Activated naive CD8-positive, alpha-beta T cell treated with anti-CD3 and anti-CD28 coated beads for 36 hours (primary cell): ENCODE measurements at regions not wholly inside any gene's neighbourhood (a gene's known extent, or its start where the extent isn't known, plus 50 kb on each side); places are given as distances from the start of the nearest gene placed in this dataset.
"Not testable (repeated sequence)": the region's sequence is repeated elsewhere in the genome, so short reads cannot be mapped to it uniquely, and the experiment has no call there.

Experiments used
- DNase-seq: peaks from one replicate; pipeline ENCODE4 v3.0.0; 2021
- H3K27ac Mint-ChIP-seq: one replicate; pipeline ENCODE4 v1.8.0; 2022; ENCODE audit warnings: mild to moderate bottlenecking, moderate library complexity, mixed read lengths
- H3K27me3 Mint-ChIP-seq: one replicate; pipeline ENCODE4 v1.8.0; 2022; ENCODE audit warnings: mild to moderate bottlenecking, mixed read lengths
- H3K36me3 Mint-ChIP-seq: one replicate; pipeline ENCODE4 v1.8.0; 2021; ENCODE audit warnings: mild to moderate bottlenecking, mixed read lengths
- H3K4me1 Mint-ChIP-seq: one replicate; pipeline ENCODE4 v1.8.0; 2021; ENCODE audit warnings: mixed read lengths
- H3K4me3 Mint-ChIP-seq: one replicate; pipeline ENCODE4 v1.8.0; 2022; ENCODE audit warnings: mild to moderate bottlenecking, moderate library complexity, mixed read lengths
- H3K9me3 Mint-ChIP-seq: one replicate; pipeline ENCODE4 v1.8.0; 2022; ENCODE audit warnings: mixed read lengths

DNA sequence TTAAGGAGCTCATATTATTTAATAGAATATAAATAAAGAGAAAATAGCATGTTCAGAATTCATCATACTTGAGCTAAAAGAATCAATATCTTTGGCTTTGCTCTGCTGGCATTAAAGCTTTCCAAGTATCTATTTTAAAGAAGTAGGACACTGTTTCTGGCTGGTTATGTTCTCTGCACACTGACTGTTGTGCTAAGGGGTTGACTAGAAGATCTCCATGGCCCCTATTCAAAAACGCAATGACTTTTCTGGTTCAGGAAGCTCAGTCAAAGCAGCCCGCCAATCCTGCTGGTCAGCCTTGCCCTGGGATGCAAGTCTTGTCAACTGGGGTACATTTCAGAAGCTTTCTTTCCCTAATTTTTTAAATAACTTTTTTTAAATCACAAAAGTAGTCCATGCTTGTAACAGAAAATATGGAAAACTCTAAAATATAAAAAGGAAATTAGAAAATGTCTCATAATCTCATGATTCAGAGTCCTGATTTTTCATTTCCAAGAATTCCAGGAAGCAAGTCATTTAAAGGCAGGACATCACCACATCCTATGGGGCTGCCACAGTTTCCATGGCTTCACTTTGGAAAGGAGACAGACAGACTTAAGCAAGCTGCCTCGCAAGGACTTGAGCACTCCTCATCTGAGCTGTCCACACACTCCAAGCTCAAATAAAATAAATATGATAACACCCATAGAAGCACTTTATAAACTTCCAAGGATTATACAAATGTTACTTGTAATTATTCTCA, 195.1 kb downstream of the TXNL1 start:
- H3K9me3 Mint-ChIP-seq, result peaks cover 4% of the 10 kb centered on the region
- H3K4me1 Mint-ChIP-seq, result no peaks in the 10 kb centered on the region
- no peak overlapping the region for H3K27ac Mint-ChIP-seq
- H3K27me3 Mint-ChIP-seq, result no peaks in the 10 kb centered on the region
- no peak overlapping the region for H3K4me3 Mint-ChIP-seq
- no peak for DNase-seq
- no peaks in the 10 kb centered on the region for H3K36me3 Mint-ChIP-seq

DNA sequence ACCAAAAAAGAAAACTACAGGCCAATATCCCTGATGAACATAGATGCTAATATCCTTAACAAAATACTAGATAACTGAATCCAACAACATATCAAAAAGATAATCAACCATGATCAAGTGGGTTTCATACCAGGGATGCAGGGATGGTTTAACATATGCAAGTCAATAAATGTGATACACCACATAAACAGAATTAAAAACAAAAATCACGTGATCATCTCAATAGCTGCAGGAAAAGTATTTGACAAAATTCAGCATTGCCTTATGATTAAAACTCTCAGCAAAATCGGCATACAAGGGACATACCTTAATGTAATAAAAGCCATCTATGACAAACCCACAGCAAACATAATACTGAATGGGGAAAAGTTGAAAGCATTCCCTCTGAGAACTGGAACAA, 199.9 kb downstream of the TXNL1 start:
- not testable (repeated sequence) for DNase-seq, H3K4me3 Mint-ChIP-seq, H3K4me1 Mint-ChIP-seq, H3K27ac Mint-ChIP-seq, H3K27me3 Mint-ChIP-seq, H3K36me3 Mint-ChIP-seq, H3K9me3 Mint-ChIP-seq

DNA sequence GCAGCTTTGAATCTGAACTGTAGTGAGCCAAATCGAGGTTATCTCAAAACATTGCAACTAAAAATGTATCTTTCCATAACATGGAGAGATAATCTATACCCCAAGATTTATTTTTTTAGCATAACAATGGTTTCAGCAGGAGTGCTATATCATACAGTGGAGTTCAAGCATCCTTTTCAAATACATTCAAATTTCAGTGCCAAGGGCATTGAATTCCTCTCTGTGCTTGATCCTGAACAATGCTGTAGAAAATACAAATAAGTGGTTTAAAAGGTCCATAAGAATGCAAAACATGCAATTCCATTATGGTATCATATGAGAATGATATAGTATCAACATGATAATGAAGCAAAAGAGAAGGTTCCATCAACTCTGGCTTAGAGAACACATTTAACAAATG, 201.7 kb downstream of the TXNL1 start:
- no peaks in the 10 kb centered on the region for H3K36me3 Mint-ChIP-seq

DNA sequence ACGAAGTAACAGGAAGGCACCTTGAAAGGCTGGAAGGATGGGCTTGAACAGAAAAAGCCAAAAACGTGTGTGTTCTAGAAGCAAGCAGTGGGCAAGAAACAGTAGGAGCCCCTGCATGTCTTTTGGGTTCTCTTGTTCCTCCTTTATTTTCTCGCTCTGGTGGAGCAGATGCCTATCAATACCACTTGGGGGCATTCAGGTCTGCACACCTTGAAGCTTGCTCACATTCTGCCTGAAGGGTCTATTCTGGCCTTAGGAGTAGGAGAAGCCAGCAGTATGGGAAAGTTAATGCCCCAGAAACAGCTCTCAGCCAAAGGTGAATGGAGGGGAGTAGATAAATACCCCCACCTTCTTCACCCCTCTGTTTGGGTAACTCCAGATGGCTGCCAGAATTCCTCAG, 204.5 kb downstream of the TXNL1 start:
- peaks cover 3% of the 10 kb centered on the region for H3K27me3 Mint-ChIP-seq
- H3K27ac Mint-ChIP-seq, result no peak overlapping the region
- H3K9me3 Mint-ChIP-seq, result peaks cover 1% of the 10 kb centered on the region
- DNase-seq, result no peak
- H3K4me3 Mint-ChIP-seq, result no peak overlapping the region
- H3K4me1 Mint-ChIP-seq, result no peaks in the 10 kb centered on the region
- H3K36me3 Mint-ChIP-seq, result no peaks in the 10 kb centered on the region

More for the DNA sequence above, 201.7 kb downstream of the TXNL1 start:
- no peaks in the 10 kb centered on the region for H3K4me1 Mint-ChIP-seq
- H3K27ac Mint-ChIP-seq, result no peak overlapping the region
- H3K27me3 Mint-ChIP-seq, result no peaks in the 10 kb centered on the region
- peaks cover 4% of the 10 kb centered on the region for H3K9me3 Mint-ChIP-seq
- DNase-seq, result no peak
- no peak overlapping the region for H3K4me3 Mint-ChIP-seq

DNA sequence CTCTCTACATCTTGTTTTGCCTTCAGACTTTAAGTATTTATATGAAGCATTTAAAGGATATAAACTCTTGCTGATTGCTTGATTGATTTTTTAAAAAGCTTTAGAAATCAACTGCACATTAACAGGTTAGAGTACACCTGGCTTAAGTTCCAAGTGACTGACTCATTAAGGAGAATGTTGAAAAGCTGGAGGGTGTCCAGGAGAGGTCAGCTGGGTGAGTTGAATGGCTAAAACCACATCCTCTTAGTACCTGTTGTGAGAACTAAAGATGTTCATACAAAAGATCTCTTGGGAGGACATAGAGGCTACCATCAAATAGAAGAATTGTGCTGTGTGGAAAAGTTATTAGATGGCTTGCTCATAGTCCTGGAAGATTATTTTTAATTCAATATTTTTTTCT, 206.8 kb downstream of the TXNL1 start:
- DNase-seq, result no peak
- peaks cover 3% of the 10 kb centered on the region for H3K27me3 Mint-ChIP-seq
- no peaks in the 10 kb centered on the region for H3K4me1 Mint-ChIP-seq
- no peaks in the 10 kb centered on the region for H3K36me3 Mint-ChIP-seq
- H3K27ac Mint-ChIP-seq, result no peak overlapping the region
- peaks cover 16% of the 10 kb centered on the region for H3K9me3 Mint-ChIP-seq
- no peak overlapping the region for H3K4me3 Mint-ChIP-seq

DNA sequence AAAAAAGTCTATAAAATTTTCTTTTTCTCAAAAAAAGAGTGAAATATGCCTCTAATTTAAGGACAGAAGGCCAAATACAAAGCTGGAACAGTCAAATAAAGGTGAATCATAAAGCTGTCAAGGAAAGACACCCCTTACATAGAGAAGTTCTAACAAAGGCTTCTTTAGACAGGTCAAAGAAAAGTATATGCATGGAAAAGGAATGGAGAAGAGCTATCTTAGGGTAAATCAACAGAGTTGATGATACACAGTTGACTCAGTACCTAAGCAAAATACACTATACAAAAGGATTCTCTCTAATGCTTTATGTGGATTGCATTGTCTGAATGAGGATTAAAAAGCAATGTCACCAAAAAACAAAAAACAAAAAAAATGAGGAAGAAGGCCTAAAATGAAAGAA, 214.8 kb downstream of the TXNL1 start:
- Mint-ChIP-seq H3K9me3 (peaks cover 14% of the 10 kb centered on the region), H3K4me3 (no peak overlapping the region), H3K27ac (no peak overlapping the region), H3K27me3 (peaks cover 6% of the 10 kb centered on the region), H3K36me3 (no peaks in the 10 kb centered on the region), H3K4me1 (no peaks in the 10 kb centered on the region)
- DNase-seq, result no peak

DNA sequence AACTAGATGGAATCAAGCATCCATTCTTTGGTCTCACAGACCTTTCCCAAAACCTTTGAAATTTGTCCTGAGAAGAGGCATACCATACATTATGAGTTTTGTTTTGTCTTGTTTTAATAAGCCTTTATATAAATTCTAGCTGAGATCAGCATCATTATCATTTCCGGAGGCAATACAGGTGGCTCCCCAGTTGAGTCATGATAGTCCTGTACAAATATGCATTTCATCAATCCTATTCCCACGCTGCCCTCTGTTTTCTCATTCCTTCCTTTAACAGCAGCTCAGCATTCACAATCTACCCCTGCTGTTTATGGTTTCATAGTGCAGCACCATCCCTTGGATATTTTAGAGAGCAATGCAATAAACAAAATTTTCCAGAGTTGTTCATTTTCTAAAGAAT, 216.7 kb downstream of the TXNL1 start:
- H3K27me3 Mint-ChIP-seq, result peaks cover 6% of the 10 kb centered on the region

DNA sequence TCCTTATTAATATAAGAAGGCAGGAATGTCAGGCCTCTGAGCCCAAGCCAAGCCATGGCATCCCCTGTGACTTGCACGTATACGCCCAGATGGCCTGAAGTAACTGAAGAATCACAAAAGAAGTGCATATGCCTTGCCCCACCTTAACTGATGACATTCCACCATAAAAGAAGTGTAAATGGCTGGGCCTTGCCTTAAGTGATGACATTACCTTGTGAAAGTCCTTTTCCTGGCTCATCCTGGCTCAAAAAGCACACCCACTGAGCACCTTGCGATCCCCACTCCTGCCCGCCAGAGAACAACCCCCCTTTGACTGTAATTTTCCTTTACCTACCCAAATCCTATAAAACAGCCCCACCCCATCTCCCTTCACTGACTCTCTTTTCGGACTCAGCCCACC, 217.5 kb downstream of the TXNL1 start:
- H3K9me3 Mint-ChIP-seq, H3K27ac Mint-ChIP-seq, H3K36me3 Mint-ChIP-seq, H3K27me3 Mint-ChIP-seq, H3K4me1 Mint-ChIP-seq, DNase-seq, H3K4me3 Mint-ChIP-seq: not testable (repeated sequence)

More for the DNA sequence above, 216.7 kb downstream of the TXNL1 start:
- peaks cover 3% of the 10 kb centered on the region for H3K9me3 Mint-ChIP-seq
- DNase-seq, result no peak
- H3K27ac Mint-ChIP-seq, result no peak overlapping the region
- H3K36me3 Mint-ChIP-seq, result no peaks in the 10 kb centered on the region
- H3K4me3 Mint-ChIP-seq, result no peak overlapping the region
- no peaks in the 10 kb centered on the region for H3K4me1 Mint-ChIP-seq

DNA sequence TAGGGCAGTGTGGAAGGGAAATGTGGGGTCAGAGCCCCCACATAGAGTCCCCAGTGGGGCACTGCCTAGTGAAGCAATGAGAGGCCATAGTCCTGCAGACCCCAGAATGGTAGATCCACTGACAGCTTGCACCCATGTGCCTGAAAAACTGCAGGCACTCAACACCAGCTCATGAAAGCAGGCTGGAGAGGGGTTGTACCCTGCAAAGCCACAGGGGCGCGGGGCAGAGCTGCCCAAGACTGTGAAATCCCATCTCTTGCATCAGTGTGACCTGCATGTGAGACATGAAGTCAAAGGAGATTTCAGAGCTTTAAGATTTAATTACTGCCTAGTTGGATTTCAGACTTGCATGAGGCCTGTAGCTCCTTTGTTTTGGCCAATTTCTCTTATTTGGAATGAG, 224.0 kb downstream of the TXNL1 start:
- H3K36me3 Mint-ChIP-seq, result no peaks in the 10 kb centered on the region
- H3K9me3 Mint-ChIP-seq, result peaks cover 13% of the 10 kb centered on the region
- H3K4me3 Mint-ChIP-seq, result no peak overlapping the region
- no peaks in the 10 kb centered on the region for H3K4me1 Mint-ChIP-seq
- H3K27me3 Mint-ChIP-seq, result no peaks in the 10 kb centered on the region
- H3K27ac Mint-ChIP-seq, result no peak overlapping the region
- DNase-seq, result no peak

DNA sequence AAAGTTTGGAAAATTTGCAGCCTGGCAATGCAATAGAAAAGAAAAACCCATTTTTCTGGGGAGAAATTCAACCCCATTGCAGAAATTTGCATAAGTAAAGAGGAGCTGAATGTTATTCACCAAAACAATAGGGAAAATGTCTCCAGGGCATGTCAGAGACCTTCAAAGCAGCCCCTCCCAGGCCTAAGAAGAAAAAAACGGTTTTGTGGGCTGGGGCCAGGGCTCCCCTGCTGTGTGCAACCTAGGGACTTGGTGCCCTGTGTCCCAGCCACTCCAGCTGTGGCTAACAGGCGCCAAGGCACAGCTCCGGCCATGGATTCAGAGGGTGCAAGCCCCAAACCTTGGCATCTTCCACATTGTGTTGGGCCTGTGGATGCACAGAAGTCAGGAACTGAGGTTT, 224.5 kb downstream of the TXNL1 start:
- no peaks in the 10 kb centered on the region for H3K4me1 Mint-ChIP-seq
- peaks cover 13% of the 10 kb centered on the region for H3K9me3 Mint-ChIP-seq
- H3K36me3 Mint-ChIP-seq, result no peaks in the 10 kb centered on the region
- no peak overlapping the region for H3K4me3 Mint-ChIP-seq
- no peak overlapping the region for H3K27ac Mint-ChIP-seq
- H3K27me3 Mint-ChIP-seq, result no peaks in the 10 kb centered on the region
- DNase-seq, result no peak

DNA sequence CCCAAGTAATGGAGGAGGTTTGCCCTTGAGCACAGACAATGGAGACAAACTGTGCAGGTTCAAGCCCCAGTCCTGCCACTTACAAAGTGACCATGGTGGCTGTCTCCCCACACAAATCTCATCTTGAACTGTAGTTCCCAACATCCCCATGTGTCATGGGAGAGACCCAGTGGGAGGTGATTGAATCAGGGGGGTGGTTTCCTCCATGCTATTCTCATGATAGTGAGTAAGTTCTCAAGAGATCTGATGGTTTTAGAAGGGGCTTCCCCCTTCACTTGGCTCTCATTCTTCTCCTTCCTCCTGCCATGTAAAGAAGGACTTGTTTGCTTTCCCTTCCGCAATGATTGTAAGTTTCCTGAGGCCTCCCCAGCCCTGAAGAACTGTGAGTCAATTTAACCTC, 225.4 kb downstream of the TXNL1 start:
- no peak overlapping the region for H3K27ac Mint-ChIP-seq
- H3K36me3 Mint-ChIP-seq, result no peaks in the 10 kb centered on the region
- no peaks in the 10 kb centered on the region for H3K4me1 Mint-ChIP-seq
- H3K4me3 Mint-ChIP-seq, result no peak overlapping the region
- no peak for DNase-seq
- H3K27me3 Mint-ChIP-seq, result no peaks in the 10 kb centered on the region
- H3K9me3 Mint-ChIP-seq, result peaks cover 13% of the 10 kb centered on the region

DNA sequence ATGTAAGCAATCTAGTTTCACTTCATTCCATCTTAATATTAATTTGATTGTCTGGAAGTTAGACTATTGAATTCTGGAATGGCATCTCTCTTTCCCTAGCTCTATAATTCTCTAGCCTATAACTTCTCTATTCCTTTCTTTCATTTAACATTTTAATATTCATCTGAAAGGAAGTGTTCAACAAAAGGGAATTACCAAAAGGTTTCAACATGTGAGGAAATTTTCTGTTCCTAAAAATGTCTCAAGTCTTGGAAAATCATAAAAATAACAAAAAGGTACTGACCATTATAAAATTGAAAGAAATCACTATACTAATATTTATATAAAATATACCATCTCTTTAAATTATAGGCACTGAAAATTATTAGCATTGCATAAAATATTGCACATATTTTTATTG, 228.7 kb downstream of the TXNL1 start:
- Mint-ChIP-seq H3K4me1 (no peaks in the 10 kb centered on the region), H3K4me3 (no peak overlapping the region), H3K27me3 (no peaks in the 10 kb centered on the region), H3K27ac (no peak overlapping the region), H3K9me3 (peaks cover 7% of the 10 kb centered on the region), H3K36me3 (no peaks in the 10 kb centered on the region)
- DNase-seq, result no peak

DNA sequence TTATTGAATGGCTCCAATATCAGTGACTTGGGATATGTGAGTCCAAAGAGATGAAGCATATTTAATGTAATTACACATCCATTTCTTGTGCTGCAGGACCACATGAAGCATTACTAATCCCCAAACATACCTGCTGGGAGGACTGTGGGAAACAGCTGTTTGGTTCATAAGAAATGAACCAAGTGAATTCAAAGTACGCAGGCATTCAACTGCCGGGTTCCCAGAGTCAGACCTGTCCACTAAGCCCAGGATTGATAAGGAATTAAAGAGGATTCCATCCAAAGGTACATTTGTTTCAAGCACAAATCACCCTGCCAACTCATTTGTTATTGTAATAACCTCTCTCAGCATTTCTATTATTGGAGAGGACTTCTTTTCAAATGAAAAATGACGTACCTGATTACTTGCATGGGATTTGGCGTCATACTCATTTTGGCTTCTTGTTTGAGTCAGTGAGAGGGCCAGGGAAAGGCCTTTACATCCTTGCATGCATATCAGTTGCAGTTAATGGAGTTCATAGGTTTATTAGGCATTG, 230.7 kb downstream of the TXNL1 start:
- no peaks in the 10 kb centered on the region for H3K4me1 Mint-ChIP-seq
- H3K27me3 Mint-ChIP-seq, result no peaks in the 10 kb centered on the region
- no peak overlapping the region for H3K27ac Mint-ChIP-seq

DNA sequence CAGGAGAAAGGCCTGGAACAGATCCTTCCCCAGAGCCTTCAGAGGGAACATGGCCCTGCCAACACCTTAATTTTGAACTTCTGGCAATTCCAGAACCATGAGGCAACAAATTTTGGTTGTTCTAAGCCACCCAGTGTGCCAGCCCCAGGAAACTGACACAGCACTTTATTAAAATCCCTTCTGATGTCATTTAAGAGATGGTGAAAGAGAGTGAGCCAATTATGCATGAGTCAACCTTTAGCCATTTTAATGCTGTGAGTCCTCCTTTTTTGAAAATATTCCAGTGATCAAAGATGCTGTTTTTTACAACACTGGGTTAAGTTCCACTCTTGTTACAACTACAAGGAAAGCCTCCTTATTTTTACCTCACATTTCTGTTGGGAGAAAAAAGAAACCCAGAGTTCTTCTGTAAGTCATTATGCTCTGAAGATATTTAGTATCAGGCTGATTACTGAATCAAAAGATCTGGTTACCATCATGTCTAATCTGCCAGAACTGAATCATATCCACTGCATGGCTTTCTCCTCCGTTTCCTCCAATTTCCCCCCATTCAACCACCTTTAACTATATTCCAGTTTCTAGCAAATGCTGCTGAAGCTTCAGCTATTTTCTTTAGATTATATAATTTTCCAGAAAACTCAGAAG, 235.4 kb downstream of the TXNL1 start:
- Mint-ChIP-seq H3K9me3 (no peaks in the 10 kb centered on the region), H3K27me3 (peaks cover 10% of the 10 kb centered on the region), H3K36me3 (no peaks in the 10 kb centered on the region), H3K4me1 (no peaks in the 10 kb centered on the region), H3K4me3 (no peak overlapping the region), H3K27ac (no peak overlapping the region)
- DNase-seq, result no peak

More for the DNA sequence above, 230.7 kb downstream of the TXNL1 start:
- DNase-seq, result no peak
- H3K4me3 Mint-ChIP-seq, result no peak overlapping the region
- no peaks in the 10 kb centered on the region for H3K36me3 Mint-ChIP-seq
- H3K9me3 Mint-ChIP-seq, result peaks cover 2% of the 10 kb centered on the region

DNA sequence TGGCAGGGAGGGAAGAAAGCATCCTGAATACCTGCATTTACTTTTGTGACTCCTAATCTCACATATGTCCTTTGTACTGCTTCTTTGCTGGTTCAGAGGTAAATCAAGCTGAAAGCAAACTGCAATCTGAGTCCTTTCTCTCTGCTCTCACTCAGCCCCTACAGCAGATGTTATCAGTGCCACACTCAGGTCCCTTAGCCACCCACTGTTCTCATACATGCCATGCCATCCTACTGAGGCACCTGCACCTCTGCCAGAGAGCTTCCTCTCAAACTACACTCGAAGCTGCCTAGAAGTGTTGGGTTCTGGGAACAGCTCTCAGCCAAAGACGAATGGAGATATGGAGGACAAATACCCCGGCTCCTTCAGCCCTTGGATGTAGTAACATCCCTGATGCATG, 244.5 kb downstream of the TXNL1 start:
- Mint-ChIP-seq H3K4me3 (no peak overlapping the region), H3K27ac (no peak overlapping the region), H3K27me3 (peaks cover 5% of the 10 kb centered on the region), H3K36me3 (no peaks in the 10 kb centered on the region), H3K4me1 (no peaks in the 10 kb centered on the region), H3K9me3 (no peaks in the 10 kb centered on the region)
- no peak for DNase-seq
